DOHH2 (cell line): ENCODE measurements at regions not wholly inside any gene's neighbourhood (a gene's known extent, or its start where the extent isn't known, plus 50 kb on each side); places are given as distances from the start of the nearest gene placed in this dataset.

Experiments used
- EZH2phosphoT487 ChIP-seq: fragments of 200-600 bp; sonication (generic); IDR thresholded peaks from 2 replicates; pipeline ENCODE4 v1.6.1; 2017; ENCODE audit warnings: borderline replicate concordance, mild to moderate bottlenecking, antibody characterized with exemption, low read length, moderate library complexity, mixed read lengths
- TF ChIP-seq, protein P1 (sequence below): fragments of 200-600 bp; sonication (generic); IDR thresholded peaks from one replicate; pipeline ENCODE4 v1.5.1; 2014; ENCODE audit warnings: antibody characterized with exemption, mild to moderate bottlenecking, low read depth, low read length; ENCODE audit not compliant: poor library complexity, severe bottlenecking

DNA sequence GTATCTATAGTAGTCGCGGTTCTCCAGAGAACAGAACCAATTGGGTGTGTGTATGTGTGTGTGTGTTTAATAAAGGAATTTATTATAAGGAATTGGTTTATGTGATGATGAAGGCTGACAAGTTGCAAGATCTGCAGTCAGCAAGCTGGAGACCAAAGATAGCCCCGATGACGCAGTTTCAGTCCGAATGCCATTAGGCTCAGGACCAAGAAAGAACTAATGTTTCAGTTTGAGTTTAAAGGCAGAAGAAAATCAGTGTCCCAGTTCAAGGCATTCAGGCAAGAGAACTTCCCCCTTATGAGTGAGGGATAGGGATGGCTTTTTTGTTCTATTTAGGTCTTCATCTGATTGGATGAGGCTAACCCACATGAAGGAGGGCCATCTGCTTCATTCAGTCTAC lies 221.6 kb downstream of the HNMT start:
- TF ChIP-seq, protein P1, sequence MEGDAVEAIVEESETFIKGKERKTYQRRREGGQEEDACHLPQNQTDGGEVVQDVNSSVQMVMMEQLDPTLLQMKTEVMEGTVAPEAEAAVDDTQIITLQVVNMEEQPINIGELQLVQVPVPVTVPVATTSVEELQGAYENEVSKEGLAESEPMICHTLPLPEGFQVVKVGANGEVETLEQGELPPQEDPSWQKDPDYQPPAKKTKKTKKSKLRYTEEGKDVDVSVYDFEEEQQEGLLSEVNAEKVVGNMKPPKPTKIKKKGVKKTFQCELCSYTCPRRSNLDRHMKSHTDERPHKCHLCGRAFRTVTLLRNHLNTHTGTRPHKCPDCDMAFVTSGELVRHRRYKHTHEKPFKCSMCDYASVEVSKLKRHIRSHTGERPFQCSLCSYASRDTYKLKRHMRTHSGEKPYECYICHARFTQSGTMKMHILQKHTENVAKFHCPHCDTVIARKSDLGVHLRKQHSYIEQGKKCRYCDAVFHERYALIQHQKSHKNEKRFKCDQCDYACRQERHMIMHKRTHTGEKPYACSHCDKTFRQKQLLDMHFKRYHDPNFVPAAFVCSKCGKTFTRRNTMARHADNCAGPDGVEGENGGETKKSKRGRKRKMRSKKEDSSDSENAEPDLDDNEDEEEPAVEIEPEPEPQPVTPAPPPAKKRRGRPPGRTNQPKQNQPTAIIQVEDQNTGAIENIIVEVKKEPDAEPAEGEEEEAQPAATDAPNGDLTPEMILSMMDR = no peak
- no peak for TF ChIP-seq EZH2phosphoT487
